Testis (tissue), 2 donors: ENCODE measurements at regions not wholly inside any gene's neighbourhood (a gene's known extent, or its start where the extent isn't known, plus 50 kb on each side); places are given as distances from the start of the nearest gene placed in this dataset.

Experiments used
- CTCF ChIP-seq, 3 experiments: fragments of 450-650 bp in 2 of 3; fragments of 200-600 bp in 1 of 3; sonication (generic) in 1 of 3; IDR thresholded peaks; one replicate each; pipeline ENCODE4 v1.5.1; 2016 to 2019; ENCODE audit warnings: antibody characterized with exemption in 3 of 3, mild to moderate bottlenecking in 2 of 3, moderate library complexity in 1 of 3
- POLR2A ChIP-seq: fragments of 450-650 bp; IDR thresholded peaks from one replicate; pipeline ENCODE4 v1.6.1; 2017; ENCODE audit warnings: antibody characterized with exemption, mild to moderate bottlenecking, moderate library complexity

GRCh38 chr7:32410545-32410944 lies 79.6 kb downstream of the LSM5 start:
- no peak for TF ChIP-seq POLR2A
- TF ChIP-seq CTCF (IDR thresholded peaks at IDR 0.05): no peak
